ENCODE measurements at regions not wholly inside any gene's neighbourhood (a gene's known extent, or its start where the extent isn't known, plus 50 kb on each side); places are given as distances from the start of the nearest gene placed in this dataset.

DNA sequence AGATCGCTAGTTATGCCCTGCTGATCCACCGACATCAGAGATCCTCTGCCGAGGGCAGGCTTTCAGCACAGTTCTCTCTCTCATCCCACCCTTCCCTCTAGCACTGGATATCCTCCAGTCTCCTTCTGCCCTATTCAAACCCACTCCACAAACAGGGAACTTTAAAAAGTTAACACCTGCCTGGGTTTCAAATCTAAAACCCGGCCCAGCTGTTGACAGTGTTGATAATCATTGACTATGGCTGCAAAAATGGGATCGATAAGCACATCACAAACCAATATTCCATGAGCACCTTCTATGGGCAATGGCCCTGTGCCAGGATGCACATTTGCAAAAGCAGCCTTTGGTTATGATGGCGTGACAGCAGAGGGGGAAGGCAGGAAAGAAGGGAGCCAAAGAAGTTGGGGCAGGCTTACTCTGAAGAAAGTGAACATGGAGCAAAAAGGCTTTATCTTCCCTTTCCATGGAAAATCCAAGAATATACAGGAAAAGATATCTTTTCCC is 482.3 kb upstream of the KLHL29 start:
- CTCF ChIA-PET: no interaction called here
- TF ChIP-seq, protein P1, sequence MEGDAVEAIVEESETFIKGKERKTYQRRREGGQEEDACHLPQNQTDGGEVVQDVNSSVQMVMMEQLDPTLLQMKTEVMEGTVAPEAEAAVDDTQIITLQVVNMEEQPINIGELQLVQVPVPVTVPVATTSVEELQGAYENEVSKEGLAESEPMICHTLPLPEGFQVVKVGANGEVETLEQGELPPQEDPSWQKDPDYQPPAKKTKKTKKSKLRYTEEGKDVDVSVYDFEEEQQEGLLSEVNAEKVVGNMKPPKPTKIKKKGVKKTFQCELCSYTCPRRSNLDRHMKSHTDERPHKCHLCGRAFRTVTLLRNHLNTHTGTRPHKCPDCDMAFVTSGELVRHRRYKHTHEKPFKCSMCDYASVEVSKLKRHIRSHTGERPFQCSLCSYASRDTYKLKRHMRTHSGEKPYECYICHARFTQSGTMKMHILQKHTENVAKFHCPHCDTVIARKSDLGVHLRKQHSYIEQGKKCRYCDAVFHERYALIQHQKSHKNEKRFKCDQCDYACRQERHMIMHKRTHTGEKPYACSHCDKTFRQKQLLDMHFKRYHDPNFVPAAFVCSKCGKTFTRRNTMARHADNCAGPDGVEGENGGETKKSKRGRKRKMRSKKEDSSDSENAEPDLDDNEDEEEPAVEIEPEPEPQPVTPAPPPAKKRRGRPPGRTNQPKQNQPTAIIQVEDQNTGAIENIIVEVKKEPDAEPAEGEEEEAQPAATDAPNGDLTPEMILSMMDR (conservative IDR thresholded peaks at IDR 0.05; ENCODE audit: low read depth): no peak
- no peak overlapping the region for H3K27ac ChIP-seq
- POLR2A ChIA-PET (ENCODE audit: low non-redundant PET): no interaction called here
- DNase-seq (ENCODE audit: low spot score): no peak

DNA sequence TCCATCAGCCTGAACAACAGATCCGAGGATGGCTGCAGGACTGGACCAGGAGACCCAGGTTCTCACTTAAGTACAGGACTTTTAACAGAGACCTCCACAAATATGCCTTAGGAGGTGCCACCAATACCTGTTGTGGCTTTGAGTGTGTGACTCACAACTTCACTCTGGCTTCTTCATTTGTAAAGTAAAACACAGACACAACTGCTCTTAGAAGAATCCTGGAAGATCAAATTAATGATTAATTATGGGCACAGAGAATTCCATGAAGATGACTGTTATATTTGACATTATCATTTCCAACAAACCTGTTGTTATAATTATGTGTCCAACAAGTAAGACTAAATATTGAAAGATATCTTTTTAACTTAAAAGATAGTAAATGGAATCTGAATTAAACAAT is 481.4 kb upstream of the KLHL29 start:
- H3K27ac ChIP-seq: no peak overlapping the region
- TF ChIP-seq, protein P1 (conservative IDR thresholded peaks at IDR 0.05; ENCODE audit: low read depth): no peak
- ChIA-PET POLR2A (ENCODE audit: low non-redundant PET) (no interaction called here), CTCF (no interaction called here)
- DNase-seq (ENCODE audit: low spot score): no peak

DNA sequence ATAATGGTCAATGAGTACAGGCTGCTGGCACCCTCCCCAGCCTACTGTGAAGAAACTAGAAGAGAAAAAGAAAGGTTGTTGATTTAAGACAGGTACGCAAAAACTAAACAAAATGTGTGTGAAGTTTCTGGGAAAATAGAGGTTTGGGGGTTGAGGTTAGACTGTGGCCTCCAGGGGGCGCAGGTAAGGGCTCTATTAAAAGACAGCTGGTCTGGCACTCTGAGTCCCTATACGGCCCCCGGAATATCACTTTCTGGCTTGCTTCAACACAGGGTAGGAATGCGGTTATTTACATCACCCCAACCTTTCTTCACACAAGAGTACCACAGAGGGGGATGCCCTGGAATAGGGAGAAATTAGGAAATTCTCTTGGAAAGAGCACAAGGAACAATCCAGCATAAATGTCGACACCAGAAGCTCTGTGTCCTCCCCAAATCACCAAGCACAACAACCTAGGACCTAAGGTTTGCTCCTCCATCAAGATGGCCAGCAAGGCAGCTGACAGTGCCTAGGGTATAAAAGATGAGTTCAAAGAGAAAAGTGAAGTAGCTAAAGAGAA is 480.8 kb upstream of the KLHL29 start:
- POLR2A ChIA-PET (ENCODE audit: low non-redundant PET): no interaction called here
- no peak overlapping the region for H3K27ac ChIP-seq
- DNase-seq (ENCODE audit: low spot score): no peak
- CTCF ChIA-PET: no interaction called here
- TF ChIP-seq, protein P1 (conservative IDR thresholded peaks at IDR 0.05; ENCODE audit: low read depth): peak; percentile 22; the same call in 1 of the 2 replicates

GRCh38 chr2:22907330-22907729 is 477.6 kb upstream of the KLHL29 start:
- POLR2A ChIA-PET (ENCODE audit: low non-redundant PET): no interaction called here
- TF ChIP-seq, protein P1 (conservative IDR thresholded peaks at IDR 0.05; ENCODE audit: low read depth): no peak
- DNase-seq (ENCODE audit: low spot score): no peak
- CTCF ChIA-PET: no interaction called here
- no peak overlapping the region for H3K27ac ChIP-seq

GRCh38 chr2:22912398-22912797 is 472.6 kb upstream of the KLHL29 start:
- ChIA-PET POLR2A (ENCODE audit: low non-redundant PET) (no interaction called here), CTCF (interaction anchor here (0.6 kb wide), 1 partner anchor 439 kb away, joined by 3 read pairs; no protein-coding TSS in a partner anchor)
- no peak overlapping the region for H3K27ac ChIP-seq
- TF ChIP-seq, protein P1 (conservative IDR thresholded peaks at IDR 0.05; ENCODE audit: low read depth): no peak
- DNase-seq (ENCODE audit: low spot score): no peak

- no peak overlapping the region for H3K27ac ChIP-seq
- ChIA-PET CTCF (no interaction called here), POLR2A (ENCODE audit: low non-redundant PET) (no interaction called here)
- TF ChIP-seq, protein P1 (conservative IDR thresholded peaks at IDR 0.05; ENCODE audit: low read depth): no peak
- DNase-seq (ENCODE audit: low spot score): no peak
These were observed 455.0 kb upstream of the KLHL29 start for GRCh38 chr2:22929998-22930397.
